Superior temporal gyrus (tissue), 1 donor: ENCODE measurements at regions not wholly inside any gene's neighbourhood (a gene's known extent, or its start where the extent isn't known, plus 50 kb on each side); places are given as distances from the start of the nearest gene placed in this dataset.
A peak's percentile ranks its signal among the peaks of the same experiment; 100 is the strongest.
"Not testable (repeated sequence)": the region's sequence is repeated elsewhere in the genome, so short reads cannot be mapped to it uniquely, and the experiment has no call there.

Experiments
- DNase-seq: peaks from one replicate; pipeline ENCODE4 v3.0.0-alpha.2; 2016; ENCODE audit errors: extremely low spot score

GRCh38 chr2:62410926-62411456 is 95.0 kb downstream of the TMEM17 start:
- peak; percentile 31 for DNase-seq

- DNase-seq, result peak; percentile 76
These were observed 96.0 kb downstream of the TMEM17 start for GRCh38 chr2:62410015-62410453.

DNA sequence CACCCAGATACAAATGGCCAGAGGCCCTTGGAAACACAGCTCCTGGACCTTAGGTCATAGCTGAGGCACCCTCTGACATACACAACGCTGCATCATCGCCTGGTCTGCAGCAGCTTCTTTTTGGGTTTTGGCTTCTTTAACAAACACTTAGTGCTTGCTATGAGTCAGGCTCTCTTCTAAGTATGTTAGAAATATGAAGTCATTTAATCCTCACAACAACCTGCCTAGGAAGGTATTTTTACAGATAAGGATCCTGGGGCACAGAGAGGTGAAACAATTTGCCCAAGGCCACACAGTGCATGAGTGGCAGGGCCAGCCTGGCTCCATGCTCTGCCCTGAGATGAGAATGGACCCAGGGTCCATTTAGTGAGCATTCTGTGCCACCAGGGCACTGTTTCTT is 96.6 kb downstream of the TMEM17 start:
- no peak for DNase-seq

- no peak for DNase-seq
These were observed 97.7 kb downstream of the TMEM17 start for GRCh38 chr2:62408241-62408677.

- DNase-seq, result no peak
These were observed 98.2 kb downstream of the TMEM17 start for GRCh38 chr2:62407838-62408237.

- DNase-seq, result no peak
These were observed 98.6 kb downstream of the TMEM17 start for GRCh38 chr2:62407401-62407800.

DNA sequence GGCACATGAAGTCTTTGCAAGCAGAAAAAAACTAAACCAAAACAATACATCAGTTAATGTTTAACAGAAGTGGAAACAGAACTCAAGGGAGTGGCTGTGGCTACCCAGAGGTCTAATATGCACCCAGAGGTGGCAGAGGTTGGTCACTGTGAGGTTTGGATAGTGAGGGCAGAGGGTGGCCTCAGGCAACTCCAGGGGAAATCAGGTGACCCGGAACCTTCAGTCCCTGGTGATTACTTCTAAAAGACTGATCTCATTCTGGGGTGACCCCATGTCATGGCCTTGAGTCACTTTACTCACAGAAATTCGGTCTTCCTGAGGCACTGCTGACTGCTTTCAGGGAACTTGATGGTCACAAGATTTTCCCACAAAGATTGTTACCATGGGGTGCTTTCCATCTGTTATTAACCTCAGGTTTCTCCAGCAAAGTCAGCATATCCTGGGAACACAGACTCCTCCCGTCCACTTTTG is 99.4 kb downstream of the TMEM17 start:
- DNase-seq, result no peak

- DNase-seq, result no peak
These were observed 101.1 kb downstream of the TMEM17 start for GRCh38 chr2:62404913-62405312.

DNA sequence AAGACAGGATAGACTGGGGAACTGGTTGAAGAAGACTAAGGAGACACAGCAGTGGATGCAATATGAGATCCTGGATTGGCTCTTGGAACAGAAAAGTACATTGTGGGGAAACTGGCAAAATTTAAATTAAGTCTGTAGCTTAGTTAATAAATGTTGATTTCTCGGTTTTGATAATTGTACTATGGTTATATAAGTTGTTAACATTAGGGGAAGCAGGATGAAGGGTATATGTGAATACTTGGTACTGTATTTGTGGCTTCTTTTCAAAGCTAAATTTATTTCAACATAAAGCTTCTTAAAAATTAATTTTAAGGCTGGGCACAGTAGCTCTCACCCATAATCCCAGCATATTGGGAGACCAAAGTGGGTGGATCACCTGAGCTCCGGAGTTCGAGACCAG is 103.8 kb downstream of the TMEM17 start:
- DNase-seq, result no peak

- no peak for DNase-seq
These were observed 107.6 kb downstream of the TMEM17 start for GRCh38 chr2:62398356-62398755.

DNA sequence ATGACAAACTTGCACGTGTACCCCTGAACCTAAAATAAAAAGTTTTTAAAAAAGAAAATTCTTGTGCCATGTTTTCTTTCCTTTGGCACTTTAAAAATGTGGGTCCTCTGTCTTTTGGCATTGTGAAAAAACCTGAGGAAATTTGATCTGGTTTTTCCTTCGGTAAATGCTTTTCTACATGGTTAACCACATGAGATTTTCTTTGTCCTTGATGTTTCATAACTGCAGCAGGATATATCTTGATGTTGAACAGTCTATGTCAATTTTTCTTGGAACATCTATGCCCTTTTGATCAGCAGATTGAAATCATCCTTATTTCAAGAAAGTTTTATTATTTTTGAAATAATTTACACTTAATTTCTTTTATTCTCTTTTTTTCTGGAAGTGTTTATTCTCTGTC is 109.1 kb downstream of the TMEM17 start:
- DNase-seq, result no peak

DNA sequence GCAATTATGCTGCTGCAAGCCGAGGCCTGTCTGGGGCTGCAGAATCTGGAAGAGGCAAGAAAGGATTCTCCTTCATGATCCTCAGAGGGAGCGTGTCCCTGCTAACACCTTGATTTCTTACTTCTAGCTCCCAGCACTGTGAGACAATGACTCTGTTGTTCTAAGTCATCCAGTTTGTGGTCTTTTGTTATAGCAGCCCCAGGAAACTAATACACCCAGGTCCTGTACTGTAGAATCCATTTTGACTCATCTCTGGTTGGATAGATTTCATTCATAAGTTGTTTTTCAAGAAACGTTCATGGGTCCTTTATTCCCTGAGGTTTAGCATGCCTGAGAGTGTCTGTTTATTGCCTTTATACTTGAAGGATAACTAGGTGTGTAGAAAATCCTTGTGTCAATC is 112.7 kb downstream of the TMEM17 start:
- no peak for DNase-seq

GRCh38 chr2:62391696-62392095 is 114.3 kb downstream of the TMEM17 start:
- no peak for DNase-seq

DNA sequence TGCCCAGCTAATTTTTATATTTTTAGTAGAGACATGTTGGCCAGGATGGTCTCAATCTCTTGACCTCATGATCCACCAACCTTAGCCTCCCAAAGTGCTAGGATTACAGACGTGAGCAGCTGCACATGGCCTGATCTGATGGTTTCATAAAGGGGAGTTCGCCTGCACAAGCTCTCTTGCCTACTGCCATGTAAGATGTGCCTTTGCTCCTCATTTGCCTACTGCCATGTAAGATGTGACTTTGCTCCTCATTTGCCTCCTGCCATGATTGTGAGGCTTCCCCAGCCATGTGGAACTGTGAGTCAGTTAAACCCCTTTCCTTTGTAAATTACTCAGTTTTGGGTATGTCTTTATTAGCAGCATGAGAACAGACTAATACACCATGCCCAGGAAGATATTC is 119.6 kb downstream of the TMEM17 start:
- not testable (repeated sequence) for DNase-seq

- no peak for DNase-seq
These were observed 122.1 kb downstream of the TMEM17 start for GRCh38 chr2:62383846-62384245.

- no peak for DNase-seq
These were observed 123.2 kb downstream of the TMEM17 start for GRCh38 chr2:62382757-62383156.

DNA sequence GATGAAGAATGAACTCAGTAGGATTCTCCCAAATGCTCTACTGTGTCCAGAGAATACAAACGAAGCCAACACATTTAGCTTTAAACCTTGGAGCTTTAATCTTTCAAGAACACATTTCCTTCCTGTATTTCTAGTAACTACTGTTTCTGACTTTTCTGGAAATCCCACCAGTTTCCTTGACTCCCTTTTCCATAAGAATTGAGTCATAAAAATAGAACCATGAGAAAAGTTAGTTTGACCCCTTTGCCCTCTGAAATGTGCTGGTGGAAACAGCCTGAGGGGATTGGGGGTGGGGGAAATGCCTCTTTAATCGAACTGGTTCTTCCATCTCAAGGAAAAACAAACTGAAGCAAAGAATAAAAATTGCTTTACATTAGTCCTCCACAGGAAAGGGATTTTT is 123.9 kb downstream of the TMEM17 start:
- no peak for DNase-seq

GRCh38 chr2:62381656-62382055 is 124.3 kb downstream of the TMEM17 start:
- no peak for DNase-seq

DNA sequence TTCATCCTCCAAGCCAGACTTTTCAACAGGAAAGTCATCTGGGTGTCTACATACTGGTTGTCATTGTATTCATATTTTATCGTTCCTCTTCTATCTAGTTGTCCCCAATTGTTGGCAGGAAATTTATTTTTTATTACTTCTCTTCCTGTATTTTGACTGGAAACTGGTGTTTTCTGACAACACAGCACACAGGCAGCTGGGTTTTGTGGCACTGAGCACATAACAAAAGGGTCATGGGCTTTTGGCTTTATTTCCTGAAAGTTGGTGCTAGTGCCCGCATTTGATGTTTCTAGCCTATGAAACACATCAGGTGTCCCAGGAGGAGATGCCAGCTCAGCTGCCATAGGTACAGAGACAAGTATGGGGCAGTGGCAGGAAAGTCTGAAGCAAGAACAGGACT is 126.4 kb downstream of the TMEM17 start:
- no peak for DNase-seq

DNA sequence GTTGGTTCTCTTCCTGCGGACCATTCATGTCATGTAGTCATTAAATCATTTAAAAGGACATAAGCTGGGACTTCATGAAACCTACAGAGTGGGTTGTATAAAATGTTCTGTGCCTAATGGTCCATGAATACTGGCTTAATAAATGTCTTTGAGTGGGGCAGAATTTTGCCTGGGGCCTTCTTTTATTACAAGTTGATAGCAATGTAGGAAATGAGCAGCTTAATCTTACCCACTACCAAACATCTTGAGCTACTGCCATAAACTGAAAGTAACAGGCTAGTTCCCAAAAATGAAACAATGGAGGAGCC is 130.9 kb downstream of the TMEM17 start:
- DNase-seq, result no peak

DNA sequence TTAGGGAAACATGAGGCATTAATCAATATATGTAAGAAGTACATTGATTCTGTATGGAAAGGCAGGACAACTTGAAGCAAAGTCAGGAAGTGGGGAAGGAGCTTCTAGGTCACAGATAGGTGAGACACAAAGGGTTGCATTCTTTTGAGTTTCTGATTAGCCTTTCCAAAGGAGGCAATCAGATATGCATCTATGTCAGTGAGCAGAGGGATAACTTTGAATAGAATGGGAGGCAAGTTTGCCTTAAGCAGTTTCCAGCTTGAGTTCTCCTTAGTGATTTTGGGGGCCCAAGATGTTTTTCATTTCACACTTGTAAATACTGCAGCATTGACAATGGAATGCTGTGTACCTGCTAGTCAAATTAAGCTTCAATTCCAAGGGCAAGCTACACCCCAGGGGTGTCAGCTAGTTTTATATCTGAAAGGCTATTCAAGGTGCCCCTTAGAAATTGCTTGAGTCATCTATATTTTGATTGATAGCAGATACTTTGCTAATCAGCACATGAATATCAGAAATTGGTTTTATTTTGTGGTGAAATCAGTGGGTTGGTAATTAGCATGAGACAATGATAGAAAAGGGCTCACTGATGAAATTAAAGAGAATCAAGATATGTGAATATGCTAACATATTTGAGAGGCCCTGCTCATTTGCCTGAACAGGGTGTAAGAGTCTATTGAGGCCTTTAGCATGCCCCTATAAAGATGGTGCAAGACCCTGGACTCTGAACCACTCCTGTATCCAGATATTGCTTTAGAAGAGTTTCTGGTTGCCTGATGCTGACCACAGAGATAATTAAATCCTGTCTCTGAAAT is 131.5 kb downstream of the TMEM17 start:
- DNase-seq, result no peak

DNA sequence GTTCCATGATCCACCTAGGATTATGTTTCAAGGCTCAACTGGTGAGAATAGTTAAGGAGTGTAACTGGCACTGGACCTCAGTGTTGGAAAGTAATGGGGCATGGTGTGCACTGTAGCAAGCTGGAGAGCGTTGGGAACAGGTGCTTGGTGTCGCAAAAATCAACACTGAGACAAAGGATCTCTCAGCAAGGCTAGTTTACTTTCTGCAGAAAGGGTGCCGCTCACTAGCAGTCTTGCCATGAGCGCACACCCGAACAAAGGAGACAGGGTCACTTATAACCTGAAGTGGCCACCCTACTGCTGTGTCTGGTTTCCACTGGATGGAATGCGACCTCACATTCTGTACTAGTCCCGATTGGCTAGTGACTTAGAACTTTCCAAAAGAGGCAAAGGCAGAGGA is 133.2 kb downstream of the TMEM17 start:
- DNase-seq, result no peak
